Keratinocyte (primary cell): ENCODE measurements at regions not wholly inside any gene's neighbourhood (a gene's known extent, or its start where the extent isn't known, plus 50 kb on each side); places are given as distances from the start of the nearest gene placed in this dataset.

ENCODE experiments used
- DNase-seq: peaks from one replicate; pipeline ENCODE4 v3.0.0-alpha.2; 2011; ENCODE audit warnings: low read depth, missing footprints, low spot score
- FAIRE-seq: peaks from 2 replicates; lab custom pipeline; 2011; peaks lifted over from hg19 to GRCh38; lab: Jason Lieb, UNC
- H2AFZ ChIP-seq: 2 replicates; pipeline ENCODE4 v1.6.0; 2012; ENCODE audit warnings: low read length, control low read depth, inconsistent platforms; ENCODE audit not compliant: control insufficient read depth
- H3K27ac ChIP-seq: 2 replicates; pipeline ENCODE4 v1.5.1; 2011; ENCODE audit warnings: low read length; ENCODE audit not compliant: control insufficient read depth, insufficient read depth
- H3K27me3 ChIP-seq: 3 replicates; pipeline ENCODE4 v1.6.0; 2011; ENCODE audit warnings: low read length; ENCODE audit not compliant: control insufficient read depth, insufficient read depth; ENCODE audit errors: extremely low read depth
- H3K36me3 ChIP-seq, 2 experiments: 2 replicates in 1 of 2; 3 replicates in 1 of 2; pipeline ENCODE4 v1.5.1; 2011; ENCODE audit warnings: low read length in 2 of 2, mild to moderate bottlenecking in 1 of 2; ENCODE audit not compliant: control insufficient read depth in 2 of 2, insufficient read depth in 2 of 2; ENCODE audit errors: extremely low read depth in 1 of 2
- H3K4me1 ChIP-seq: 3 replicates; pipeline ENCODE4 v1.5.1; 2011; ENCODE audit warnings: low read length; ENCODE audit not compliant: control insufficient read depth, insufficient read depth; ENCODE audit errors: extremely low read depth
- H3K4me2 ChIP-seq: 3 replicates; pipeline ENCODE4 v1.6.0; 2011; ENCODE audit warnings: low read depth, low read length; ENCODE audit not compliant: control insufficient read depth, insufficient read depth; ENCODE audit errors: extremely low read depth
- H3K4me3 ChIP-seq, 3 experiments: fragments of 200-600 bp in 1 of 3; sonication (generic) in 1 of 3; 2 replicates in 2 of 3; 3 replicates in 1 of 3; pipeline ENCODE4 v1.5.1; 2011 to 2016; ENCODE audit warnings: low read length in 3 of 3, mild to moderate bottlenecking in 3 of 3, control low read depth in 2 of 3, inconsistent platforms in 1 of 3, low read depth in 1 of 3, mixed read lengths in 1 of 3, mixed run types in 1 of 3, moderate library complexity in 1 of 3; ENCODE audit not compliant: control insufficient read depth in 2 of 3, insufficient read depth in 2 of 3; ENCODE audit errors: extremely low read depth in 1 of 3
- H3K79me2 ChIP-seq: 2 replicates; pipeline ENCODE4 v1.6.0; 2012; ENCODE audit warnings: low read length; ENCODE audit not compliant: control insufficient read depth, insufficient read depth
- H3K9ac ChIP-seq: 3 replicates; pipeline ENCODE4 v1.6.0; 2011; ENCODE audit warnings: low read length; ENCODE audit not compliant: control insufficient read depth, insufficient read depth; ENCODE audit errors: extremely low read depth
- H3K9me1 ChIP-seq: 3 replicates; pipeline ENCODE4 v1.6.0; 2011; ENCODE audit warnings: low read length; ENCODE audit not compliant: control insufficient read depth, insufficient read depth; ENCODE audit errors: extremely low read depth
- H3K9me3 ChIP-seq: 2 replicates; pipeline ENCODE4 v1.5.1; 2012; ENCODE audit warnings: low read depth, low read length; ENCODE audit not compliant: control insufficient read depth
- H4K20me1 ChIP-seq: 3 replicates; pipeline ENCODE4 v1.6.0; 2011; ENCODE audit warnings: low read length; ENCODE audit not compliant: control insufficient read depth, insufficient read depth; ENCODE audit errors: extremely low read depth
- CTCF ChIP-seq, 3 experiments: IDR thresholded peaks in 1 of 3; conservative IDR thresholded peaks in 1 of 3; optimal IDR thresholded peaks in 1 of 3; 2 replicates in 2 of 3; 3 replicates in 1 of 3; pipeline versions ENCODE3 to v1.5.1; 2011; ENCODE audit warnings: low read length in 3 of 3, mild to moderate bottlenecking in 3 of 3, moderate library complexity in 2 of 3, control low read depth in 1 of 3, inconsistent platforms in 1 of 3; ENCODE audit not compliant: insufficient read depth in 2 of 3; ENCODE audit errors: extremely low read depth in 1 of 3
- EZH2 ChIP-seq: IDR thresholded peaks from one replicate; pipeline ENCODE4 v1.6.1; 2012; ENCODE audit warnings: inconsistent platforms, mild to moderate bottlenecking, low read length, moderate library complexity
- dilution Hi-C: fragments of 300-500 bp; cut with MboI; formaldehyde crosslinking; loops from one replicate; pipeline ENCODE4 v1.7.0; 2020; ENCODE audit warnings: low sequenced_read_pairs; ENCODE audit not compliant: extremely low pct_ligation_motif_present

- no peak for DNase-seq
These were observed 60.8 kb upstream of the SP4 start for GRCh38 chr7:21367081-21367480.

GRCh38 chr7:21367537-21367936 lies 60.3 kb upstream of the SP4 start:
- DNase-seq = no peak
- H3K27me3 ChIP-seq = no peaks in the 10 kb centered on the region
- no peak for FAIRE-seq
- H3K4me2 ChIP-seq = no peak overlapping the region
- no peak overlapping the region for H3K27ac ChIP-seq
- H3K9me3 ChIP-seq = no peaks in the 10 kb centered on the region
- H3K79me2 ChIP-seq = no peaks in the 10 kb centered on the region
- no peaks in the 10 kb centered on the region for H3K4me1 ChIP-seq
- TF ChIP-seq EZH2 (no peak), CTCF (optimal IDR thresholded peaks at IDR 0.05 in 1 of 3, IDR thresholded peaks at IDR 0.05 in 1 of 3, conservative IDR thresholded peaks at IDR 0.05 in 1 of 3; ENCODE audit: extremely low read depth in 1 of 3, insufficient read depth in 2 of 3, low read length in 3 of 3) (no peak)
- no peak overlapping the region for H3K9ac ChIP-seq
- dilution Hi-C loops = no loop called here
- H4K20me1 ChIP-seq = no peaks in the 10 kb centered on the region
- no peak overlapping the region for H3K4me3 ChIP-seq
- no peaks in the 10 kb centered on the region for H3K9me1 ChIP-seq
- no peak overlapping the region for H2AFZ ChIP-seq
- H3K36me3 ChIP-seq = no peaks in the 10 kb centered on the region

More at GRCh38 chr7:21367081-21367480, 60.8 kb upstream of the SP4 start:
- Histone ChIP-seq H3K4me3 (no peak overlapping the region), H3K79me2 (no peaks in the 10 kb centered on the region), H3K9me1 (no peaks in the 10 kb centered on the region), H3K27ac (no peak overlapping the region), H3K4me1 (no peaks in the 10 kb centered on the region), H3K36me3 (no peaks in the 10 kb centered on the region), H2AFZ (no peak overlapping the region), H3K9me3 (no peaks in the 10 kb centered on the region), H3K27me3 (no peaks in the 10 kb centered on the region), H3K9ac (no peak overlapping the region), H4K20me1 (no peaks in the 10 kb centered on the region), H3K4me2 (no peak overlapping the region)
- TF ChIP-seq CTCF (optimal IDR thresholded peaks at IDR 0.05 in 1 of 3, IDR thresholded peaks at IDR 0.05 in 1 of 3, conservative IDR thresholded peaks at IDR 0.05 in 1 of 3; ENCODE audit: extremely low read depth in 1 of 3, insufficient read depth in 2 of 3, low read length in 3 of 3) (no peak), EZH2 (no peak)
- dilution Hi-C loops = no loop called here
- no peak for FAIRE-seq
